IMR-90 (cell line): ENCODE measurements at regions not wholly inside any gene's neighbourhood (a gene's known extent, or its start where the extent isn't known, plus 50 kb on each side); places are given as distances from the start of the nearest gene placed in this dataset.

Experiments
- BHLHE40 ChIP-seq: fragments of 150-350 bp; IDR thresholded peaks from 2 replicates; pipeline ENCODE4 v1.6.1; 2016; ENCODE audit warnings: mild to moderate bottlenecking, low read depth, low read length
- CEBPB ChIP-seq: IDR thresholded peaks from 2 replicates; pipeline ENCODE4 v1.6.1; 2012; ENCODE audit warnings: low read depth, low read length, improper control_type of control experiment
- FOS ChIP-seq: fragments of 150-350 bp; IDR thresholded peaks from 2 replicates; pipeline ENCODE4 v1.6.1; 2016; ENCODE audit warnings: low read depth, low read length
- MAFK ChIP-seq: IDR thresholded peaks from 2 replicates; pipeline ENCODE4 v1.6.1; 2012; ENCODE audit warnings: low read depth, low read length, improper control_type of control experiment
- MXI1 ChIP-seq: IDR thresholded peaks from 2 replicates; pipeline ENCODE4 v1.6.1; 2012; ENCODE audit warnings: low read depth, mild to moderate bottlenecking, low read length, moderate library complexity, borderline replicate concordance
- POLR2A ChIP-seq: IDR thresholded peaks from 2 replicates; pipeline ENCODE4 v1.6.1; 2012; ENCODE audit warnings: mild to moderate bottlenecking, low read depth, low read length
- RAD21 ChIP-seq: IDR thresholded peaks from 2 replicates; pipeline ENCODE4 v1.6.1; 2012; ENCODE audit warnings: low read length, improper control_type of control experiment
- RCOR1 ChIP-seq: IDR thresholded peaks from 2 replicates; pipeline ENCODE4 v1.6.1; 2012; ENCODE audit warnings: mild to moderate bottlenecking, low read length, improper control_type of control experiment; ENCODE audit not compliant: insufficient replicate concordance
- SMC3 ChIP-seq: fragments of 150-350 bp; IDR thresholded peaks from 2 replicates; pipeline ENCODE4 v1.6.1; 2016; ENCODE audit warnings: low read depth, mild to moderate bottlenecking, antibody characterized with exemption, low read length, moderate library complexity
- TF ChIP-seq, protein P1 (sequence below): conservative IDR thresholded peaks from 2 replicates; pipeline ENCODE4 v1.5.1; 2012; ENCODE audit warnings: mild to moderate bottlenecking, low read depth, low read length, improper control_type of control experiment
- TF ChIP-seq, protein P2 (sequence below): fragments of 150-350 bp; IDR thresholded peaks from 2 replicates; pipeline ENCODE4 v1.6.1; 2017; ENCODE audit warnings: mild to moderate bottlenecking, antibody characterized with exemption, low read length, low read depth

DNA sequence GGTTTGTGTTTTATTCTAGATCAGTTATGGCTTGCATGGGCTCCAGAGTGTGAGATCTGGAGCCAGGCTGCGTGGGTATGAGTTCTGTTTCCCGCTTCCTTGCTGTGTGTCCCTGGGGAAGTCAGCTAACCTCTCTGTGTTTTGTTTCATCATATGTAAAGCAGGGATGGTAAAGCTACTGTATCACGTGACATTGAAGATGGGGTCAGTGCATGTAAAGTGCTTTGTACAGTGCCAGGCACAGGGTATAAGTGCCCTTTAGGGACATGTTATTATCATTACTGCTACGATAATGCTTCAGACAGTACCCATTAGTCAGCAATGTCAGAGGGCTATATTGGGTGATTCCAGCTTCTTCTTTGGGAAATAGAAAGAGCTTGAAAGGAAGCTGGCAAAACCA, 186.2 kb downstream of the FOXL1 start:
- TF ChIP-seq, protein P1, sequence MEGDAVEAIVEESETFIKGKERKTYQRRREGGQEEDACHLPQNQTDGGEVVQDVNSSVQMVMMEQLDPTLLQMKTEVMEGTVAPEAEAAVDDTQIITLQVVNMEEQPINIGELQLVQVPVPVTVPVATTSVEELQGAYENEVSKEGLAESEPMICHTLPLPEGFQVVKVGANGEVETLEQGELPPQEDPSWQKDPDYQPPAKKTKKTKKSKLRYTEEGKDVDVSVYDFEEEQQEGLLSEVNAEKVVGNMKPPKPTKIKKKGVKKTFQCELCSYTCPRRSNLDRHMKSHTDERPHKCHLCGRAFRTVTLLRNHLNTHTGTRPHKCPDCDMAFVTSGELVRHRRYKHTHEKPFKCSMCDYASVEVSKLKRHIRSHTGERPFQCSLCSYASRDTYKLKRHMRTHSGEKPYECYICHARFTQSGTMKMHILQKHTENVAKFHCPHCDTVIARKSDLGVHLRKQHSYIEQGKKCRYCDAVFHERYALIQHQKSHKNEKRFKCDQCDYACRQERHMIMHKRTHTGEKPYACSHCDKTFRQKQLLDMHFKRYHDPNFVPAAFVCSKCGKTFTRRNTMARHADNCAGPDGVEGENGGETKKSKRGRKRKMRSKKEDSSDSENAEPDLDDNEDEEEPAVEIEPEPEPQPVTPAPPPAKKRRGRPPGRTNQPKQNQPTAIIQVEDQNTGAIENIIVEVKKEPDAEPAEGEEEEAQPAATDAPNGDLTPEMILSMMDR = no peak
- TF ChIP-seq POLR2A (no peak), RAD21 (no peak), SMC3 (no peak), MXI1 (no peak), BHLHE40 (no peak), CEBPB (no peak), MAFK (no peak), FOS (no peak), RCOR1 (no peak)
- TF ChIP-seq, protein P2, sequence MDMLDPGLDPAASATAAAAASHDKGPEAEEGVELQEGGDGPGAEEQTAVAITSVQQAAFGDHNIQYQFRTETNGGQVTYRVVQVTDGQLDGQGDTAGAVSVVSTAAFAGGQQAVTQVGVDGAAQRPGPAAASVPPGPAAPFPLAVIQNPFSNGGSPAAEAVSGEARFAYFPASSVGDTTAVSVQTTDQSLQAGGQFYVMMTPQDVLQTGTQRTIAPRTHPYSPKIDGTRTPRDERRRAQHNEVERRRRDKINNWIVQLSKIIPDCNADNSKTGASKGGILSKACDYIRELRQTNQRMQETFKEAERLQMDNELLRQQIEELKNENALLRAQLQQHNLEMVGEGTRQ = no peak
